Fibroblast of lung (primary cell): ENCODE measurements at regions not wholly inside any gene's neighbourhood (a gene's known extent, or its start where the extent isn't known, plus 50 kb on each side); places are given as distances from the start of the nearest gene placed in this dataset.
A peak's percentile ranks its signal among the peaks of the same experiment; 100 is the strongest.

Source experiments
- DNase-seq, 2 donors: peaks; one replicate each; pipeline versions ENCODE4 v3.0.0 to v3.0.0-alpha.2; 2010; ENCODE audit warnings: low read depth in 2 of 2
- H2AFZ ChIP-seq: 2 replicates; pipeline ENCODE4 v1.5.1; 2012; ENCODE audit warnings: low read length, control low read depth, inconsistent platforms
- H3K27ac ChIP-seq: 2 replicates; pipeline ENCODE4 v1.5.1; 2011; ENCODE audit warnings: low read length, control low read depth; ENCODE audit not compliant: insufficient read depth
- H3K27me3 ChIP-seq: 2 replicates; pipeline ENCODE4 v1.5.1; 2011; ENCODE audit warnings: mild to moderate bottlenecking, low read length; ENCODE audit not compliant: control insufficient read depth, insufficient read depth
- H3K36me3 ChIP-seq: 2 replicates; pipeline ENCODE4 v1.5.1; 2011; ENCODE audit warnings: low read length; ENCODE audit not compliant: control insufficient read depth, insufficient read depth
- H3K4me1 ChIP-seq: 2 replicates; pipeline ENCODE4 v1.5.1; 2011; ENCODE audit warnings: low read length; ENCODE audit not compliant: control insufficient read depth, insufficient read depth; ENCODE audit errors: extremely low read depth
- H3K4me2 ChIP-seq: 2 replicates; pipeline ENCODE4 v1.5.1; 2011; ENCODE audit warnings: low read length, control low read depth; ENCODE audit not compliant: insufficient read depth; ENCODE audit errors: extremely low read depth
- H3K4me3 ChIP-seq, 4 experiments: fragments of 200-600 bp in 1 of 4; sonication (generic) in 1 of 4; replicated peaks in 1 of 4; 2 replicates each; pipeline ENCODE4 v1.5.1; 2011 to 2016; ENCODE audit warnings: low read length in 4 of 4, low read depth in 3 of 4, mild to moderate bottlenecking in 3 of 4, control low read depth in 2 of 4, inconsistent platforms in 1 of 4, mixed read lengths in 1 of 4; ENCODE audit not compliant: insufficient read depth in 1 of 4; ENCODE audit errors: control extremely low read depth in 1 of 4
- H3K79me2 ChIP-seq: 2 replicates; pipeline ENCODE4 v1.5.1; 2012; ENCODE audit warnings: mild to moderate bottlenecking, low read length, inconsistent platforms; ENCODE audit not compliant: control insufficient read depth, insufficient read depth
- H3K9ac ChIP-seq: 2 replicates; pipeline ENCODE4 v1.5.1; 2011; ENCODE audit warnings: mild to moderate bottlenecking, low read length, control low read depth; ENCODE audit not compliant: insufficient read depth
- H3K9me3 ChIP-seq: 2 replicates; pipeline ENCODE4 v1.5.1; 2012; ENCODE audit warnings: low read depth, low read length; ENCODE audit not compliant: control insufficient read depth, insufficient read depth
- H4K20me1 ChIP-seq: 2 replicates; pipeline ENCODE4 v1.5.1; 2011; ENCODE audit warnings: low read length; ENCODE audit not compliant: control insufficient read depth, insufficient read depth; ENCODE audit errors: extremely low read depth
- EZH2 ChIP-seq: IDR thresholded peaks from 2 replicates; pipeline ENCODE4 v1.5.1; 2012; ENCODE audit warnings: low read length, control low read depth, mild to moderate bottlenecking; ENCODE audit errors: missing control alignments
- TF ChIP-seq, protein P1 (sequence below), 2 donors: IDR thresholded peaks in 1 of 2; conservative IDR thresholded peaks in 1 of 2; 1 replicate in 1 of 2; 2 replicates in 1 of 2; pipeline ENCODE4 v1.5.1; 2011 to 2012; ENCODE audit warnings: low read length in 2 of 2, control low read depth in 1 of 2, inconsistent platforms in 1 of 2, low read depth in 1 of 2, mild to moderate bottlenecking in 1 of 2

DNA sequence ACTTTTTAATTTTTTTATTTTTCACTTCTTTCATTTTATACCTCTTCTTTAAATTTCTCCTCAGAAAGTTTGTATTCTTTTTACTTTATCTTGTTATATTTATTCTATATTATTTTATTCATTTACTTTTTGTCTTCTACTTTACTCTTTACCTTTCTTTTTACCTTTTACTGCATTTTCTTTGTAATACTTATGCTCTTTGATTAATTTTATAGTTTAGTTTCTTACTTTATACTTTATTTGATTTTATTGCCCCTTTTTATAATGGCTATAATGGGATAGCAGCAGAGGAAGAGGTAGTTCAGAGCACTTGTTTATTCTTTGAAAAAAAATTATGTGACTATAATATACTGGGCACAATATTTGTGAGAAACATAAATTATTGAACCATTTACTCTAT, 542.6 kb upstream of the SPRY2 start:
- H2AFZ ChIP-seq = no peak overlapping the region
- H3K9ac ChIP-seq = no peak overlapping the region
- H3K4me3 ChIP-seq = no peak overlapping the region
- H3K27ac ChIP-seq = no peak overlapping the region
- H3K4me1 ChIP-seq = no peaks in the 10 kb centered on the region
- H3K4me2 ChIP-seq = no peak overlapping the region
- H3K79me2 ChIP-seq = no peaks in the 10 kb centered on the region
- no peaks in the 10 kb centered on the region for H4K20me1 ChIP-seq
- H3K27me3 ChIP-seq = no peaks in the 10 kb centered on the region
- DNase-seq = no peak
- no peak for TF ChIP-seq EZH2
- TF ChIP-seq, protein P1, sequence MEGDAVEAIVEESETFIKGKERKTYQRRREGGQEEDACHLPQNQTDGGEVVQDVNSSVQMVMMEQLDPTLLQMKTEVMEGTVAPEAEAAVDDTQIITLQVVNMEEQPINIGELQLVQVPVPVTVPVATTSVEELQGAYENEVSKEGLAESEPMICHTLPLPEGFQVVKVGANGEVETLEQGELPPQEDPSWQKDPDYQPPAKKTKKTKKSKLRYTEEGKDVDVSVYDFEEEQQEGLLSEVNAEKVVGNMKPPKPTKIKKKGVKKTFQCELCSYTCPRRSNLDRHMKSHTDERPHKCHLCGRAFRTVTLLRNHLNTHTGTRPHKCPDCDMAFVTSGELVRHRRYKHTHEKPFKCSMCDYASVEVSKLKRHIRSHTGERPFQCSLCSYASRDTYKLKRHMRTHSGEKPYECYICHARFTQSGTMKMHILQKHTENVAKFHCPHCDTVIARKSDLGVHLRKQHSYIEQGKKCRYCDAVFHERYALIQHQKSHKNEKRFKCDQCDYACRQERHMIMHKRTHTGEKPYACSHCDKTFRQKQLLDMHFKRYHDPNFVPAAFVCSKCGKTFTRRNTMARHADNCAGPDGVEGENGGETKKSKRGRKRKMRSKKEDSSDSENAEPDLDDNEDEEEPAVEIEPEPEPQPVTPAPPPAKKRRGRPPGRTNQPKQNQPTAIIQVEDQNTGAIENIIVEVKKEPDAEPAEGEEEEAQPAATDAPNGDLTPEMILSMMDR (conservative IDR thresholded peaks at IDR 0.05 in 1 of 2, IDR thresholded peaks at IDR 0.05 in 1 of 2; ENCODE audit: low read depth in 1 of 2, low read length in 2 of 2) = no peak
- H3K36me3 ChIP-seq = no peaks in the 10 kb centered on the region
- no peaks in the 10 kb centered on the region for H3K9me3 ChIP-seq

DNA sequence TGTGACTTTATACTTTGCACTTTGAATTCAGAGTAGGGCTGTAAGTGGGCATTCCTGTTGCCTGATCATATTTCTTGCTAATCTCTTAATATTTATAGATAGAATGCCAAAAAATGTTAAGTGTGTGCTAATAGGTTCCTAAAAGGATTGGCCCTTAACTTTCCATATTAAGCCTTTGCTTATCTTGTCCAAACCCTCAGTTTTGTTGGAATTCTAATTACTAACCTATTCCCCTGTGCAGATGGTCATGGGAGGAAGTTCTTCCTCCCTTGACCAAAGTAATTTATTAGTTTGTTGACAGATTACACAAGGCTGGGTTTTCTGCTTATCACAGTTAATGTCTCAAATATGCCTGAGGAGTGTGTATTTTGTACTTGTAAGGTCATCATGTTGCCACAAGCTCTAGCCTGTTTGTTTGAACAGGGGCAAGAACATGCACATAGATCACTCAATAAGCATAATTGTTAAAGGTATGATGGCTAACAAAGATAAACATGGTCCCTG, 541.1 kb upstream of the SPRY2 start:
- Histone ChIP-seq H3K4me2 (no peak overlapping the region), H3K4me1 (no peaks in the 10 kb centered on the region), H4K20me1 (no peaks in the 10 kb centered on the region), H3K9me3 (no peaks in the 10 kb centered on the region), H3K9ac (no peak overlapping the region), H3K27me3 (no peaks in the 10 kb centered on the region), H3K4me3 (no peak overlapping the region), H3K79me2 (no peaks in the 10 kb centered on the region), H3K27ac (no peak overlapping the region), H3K36me3 (no peaks in the 10 kb centered on the region), H2AFZ (no peak overlapping the region)
- DNase-seq = peak in 1 of 2 donors; percentile 73
- TF ChIP-seq, protein P1 (conservative IDR thresholded peaks at IDR 0.05 in 1 of 2, IDR thresholded peaks at IDR 0.05 in 1 of 2; ENCODE audit: low read depth in 1 of 2, low read length in 2 of 2) = no peak

DNA sequence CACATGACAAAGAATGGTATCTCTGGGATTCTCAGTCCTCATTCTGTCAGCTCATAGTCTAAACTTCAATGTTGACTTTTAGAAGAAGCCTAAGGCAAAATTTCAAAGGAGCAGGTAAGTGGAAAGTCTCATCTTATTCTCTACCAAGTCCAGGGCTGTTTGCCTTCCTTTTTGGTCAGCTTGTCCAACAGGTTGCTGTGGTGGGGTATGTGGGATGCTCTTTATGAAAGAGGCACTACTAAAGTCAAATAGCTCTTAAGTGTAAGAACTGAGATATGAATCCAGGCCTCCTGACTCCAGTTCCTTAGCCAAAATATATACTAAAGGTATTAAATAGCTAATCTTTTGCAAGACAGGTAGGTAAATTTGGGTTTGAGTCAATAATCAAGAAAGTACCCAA, 540.6 kb upstream of the SPRY2 start:
- Histone ChIP-seq H3K27me3 (no peaks in the 10 kb centered on the region), H4K20me1 (no peaks in the 10 kb centered on the region), H3K9ac (no peak overlapping the region), H3K4me3 (no peak overlapping the region), H3K4me2 (no peak overlapping the region), H3K4me1 (no peaks in the 10 kb centered on the region), H3K27ac (no peak overlapping the region), H3K9me3 (no peaks in the 10 kb centered on the region), H2AFZ (no peak overlapping the region), H3K79me2 (no peaks in the 10 kb centered on the region), H3K36me3 (no peaks in the 10 kb centered on the region)
- DNase-seq = no peak
- no peak for TF ChIP-seq EZH2
- TF ChIP-seq, protein P1 (conservative IDR thresholded peaks at IDR 0.05 in 1 of 2, IDR thresholded peaks at IDR 0.05 in 1 of 2; ENCODE audit: low read depth in 1 of 2, low read length in 2 of 2) = no peak
